ENCODE measurements at regions not wholly inside any gene's neighbourhood (a gene's known extent, or its start where the extent isn't known, plus 50 kb on each side); places are given as distances from the start of the nearest gene placed in this dataset.

DNA sequence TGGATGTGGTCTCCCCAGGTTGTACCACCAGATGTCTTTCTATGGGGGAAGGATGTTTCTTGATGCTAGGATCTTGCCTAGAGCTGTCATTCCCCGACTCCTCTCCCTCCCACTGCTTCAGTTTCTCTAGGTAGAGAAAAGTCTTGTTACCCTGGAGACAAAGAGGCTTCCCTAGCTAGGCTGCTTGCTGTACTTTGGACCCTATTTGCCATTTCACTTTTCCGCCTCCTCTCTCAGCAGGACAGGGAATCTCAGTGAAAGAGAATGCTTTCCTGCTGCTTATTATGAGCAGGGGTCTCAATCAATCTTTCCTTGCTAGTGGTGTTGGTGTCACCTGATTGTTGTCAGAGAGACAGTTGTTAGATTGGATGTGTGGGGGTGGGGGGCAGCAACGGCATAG lies 818.8 kb upstream of the GYPC start:
- Histone ChIP-seq H3K9me3 (ENCODE audit: control insufficient read depth in 4 of 4, low read length in 3 of 4) (peaks cover 0 to 3% (median 0%) of the 10 kb centered on the region in 4 donors), H3K4me1 (ENCODE audit: control insufficient read depth in 4 of 4, insufficient read depth in 4 of 4, low read length in 3 of 4) (no peaks in the 10 kb centered on the region), H3K27me3 (ENCODE audit: control insufficient read depth in 4 of 4, insufficient read depth in 4 of 4, low read length in 3 of 4) (no peaks in the 10 kb centered on the region), H3K36me3 (ENCODE audit: control insufficient read depth in 4 of 4, insufficient read depth in 3 of 4, low read depth in 1 of 4, low read length in 3 of 4) (no peaks in the 10 kb centered on the region), H3K4me3 (ENCODE audit: low read depth in 1 of 3, low read length in 3 of 3) (no peak overlapping the region), H3K27ac (ENCODE audit: low read depth in 1 of 2, low read length in 2 of 2) (no peak overlapping the region), H3K9ac (ENCODE audit: low read depth in 1 of 2, low read length in 2 of 2) (no peak overlapping the region)
- no peak for TF ChIP-seq RXRA (IDR thresholded peaks at IDR 0.05)
- TF ChIP-seq, protein P1, sequence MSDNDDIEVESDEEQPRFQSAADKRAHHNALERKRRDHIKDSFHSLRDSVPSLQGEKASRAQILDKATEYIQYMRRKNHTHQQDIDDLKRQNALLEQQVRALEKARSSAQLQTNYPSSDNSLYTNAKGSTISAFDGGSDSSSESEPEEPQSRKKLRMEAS (IDR thresholded peaks at IDR 0.05) = no peak
- TF ChIP-seq GABPA (IDR thresholded peaks at IDR 0.05 in 1 of 2, conservative IDR thresholded peaks at IDR 0.05 in 1 of 2) = no peak
- TF ChIP-seq HNF4A (conservative IDR thresholded peaks at IDR 0.05) = no peak
- TF ChIP-seq EGR1 (IDR thresholded peaks at IDR 0.05; ENCODE audit: low read depth in 2 of 2) = no peak
- TF ChIP-seq, protein P2, sequence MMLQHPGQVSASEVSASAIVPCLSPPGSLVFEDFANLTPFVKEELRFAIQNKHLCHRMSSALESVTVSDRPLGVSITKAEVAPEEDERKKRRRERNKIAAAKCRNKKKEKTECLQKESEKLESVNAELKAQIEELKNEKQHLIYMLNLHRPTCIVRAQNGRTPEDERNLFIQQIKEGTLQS (IDR thresholded peaks at IDR 0.05) = no peak
- no peak for TF ChIP-seq RAD21 (IDR thresholded peaks at IDR 0.05)
- TF ChIP-seq, protein P3, sequence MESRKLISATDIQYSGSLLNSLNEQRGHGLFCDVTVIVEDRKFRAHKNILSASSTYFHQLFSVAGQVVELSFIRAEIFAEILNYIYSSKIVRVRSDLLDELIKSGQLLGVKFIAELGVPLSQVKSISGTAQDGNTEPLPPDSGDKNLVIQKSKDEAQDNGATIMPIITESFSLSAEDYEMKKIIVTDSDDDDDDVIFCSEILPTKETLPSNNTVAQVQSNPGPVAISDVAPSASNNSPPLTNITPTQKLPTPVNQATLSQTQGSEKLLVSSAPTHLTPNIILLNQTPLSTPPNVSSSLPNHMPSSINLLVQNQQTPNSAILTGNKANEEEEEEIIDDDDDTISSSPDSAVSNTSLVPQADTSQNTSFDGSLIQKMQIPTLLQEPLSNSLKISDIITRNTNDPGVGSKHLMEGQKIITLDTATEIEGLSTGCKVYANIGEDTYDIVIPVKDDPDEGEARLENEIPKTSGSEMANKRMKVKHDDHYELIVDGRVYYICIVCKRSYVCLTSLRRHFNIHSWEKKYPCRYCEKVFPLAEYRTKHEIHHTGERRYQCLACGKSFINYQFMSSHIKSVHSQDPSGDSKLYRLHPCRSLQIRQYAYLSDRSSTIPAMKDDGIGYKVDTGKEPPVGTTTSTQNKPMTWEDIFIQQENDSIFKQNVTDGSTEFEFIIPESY (IDR thresholded peaks at IDR 0.05) = no peak
- TF ChIP-seq, protein P4, sequence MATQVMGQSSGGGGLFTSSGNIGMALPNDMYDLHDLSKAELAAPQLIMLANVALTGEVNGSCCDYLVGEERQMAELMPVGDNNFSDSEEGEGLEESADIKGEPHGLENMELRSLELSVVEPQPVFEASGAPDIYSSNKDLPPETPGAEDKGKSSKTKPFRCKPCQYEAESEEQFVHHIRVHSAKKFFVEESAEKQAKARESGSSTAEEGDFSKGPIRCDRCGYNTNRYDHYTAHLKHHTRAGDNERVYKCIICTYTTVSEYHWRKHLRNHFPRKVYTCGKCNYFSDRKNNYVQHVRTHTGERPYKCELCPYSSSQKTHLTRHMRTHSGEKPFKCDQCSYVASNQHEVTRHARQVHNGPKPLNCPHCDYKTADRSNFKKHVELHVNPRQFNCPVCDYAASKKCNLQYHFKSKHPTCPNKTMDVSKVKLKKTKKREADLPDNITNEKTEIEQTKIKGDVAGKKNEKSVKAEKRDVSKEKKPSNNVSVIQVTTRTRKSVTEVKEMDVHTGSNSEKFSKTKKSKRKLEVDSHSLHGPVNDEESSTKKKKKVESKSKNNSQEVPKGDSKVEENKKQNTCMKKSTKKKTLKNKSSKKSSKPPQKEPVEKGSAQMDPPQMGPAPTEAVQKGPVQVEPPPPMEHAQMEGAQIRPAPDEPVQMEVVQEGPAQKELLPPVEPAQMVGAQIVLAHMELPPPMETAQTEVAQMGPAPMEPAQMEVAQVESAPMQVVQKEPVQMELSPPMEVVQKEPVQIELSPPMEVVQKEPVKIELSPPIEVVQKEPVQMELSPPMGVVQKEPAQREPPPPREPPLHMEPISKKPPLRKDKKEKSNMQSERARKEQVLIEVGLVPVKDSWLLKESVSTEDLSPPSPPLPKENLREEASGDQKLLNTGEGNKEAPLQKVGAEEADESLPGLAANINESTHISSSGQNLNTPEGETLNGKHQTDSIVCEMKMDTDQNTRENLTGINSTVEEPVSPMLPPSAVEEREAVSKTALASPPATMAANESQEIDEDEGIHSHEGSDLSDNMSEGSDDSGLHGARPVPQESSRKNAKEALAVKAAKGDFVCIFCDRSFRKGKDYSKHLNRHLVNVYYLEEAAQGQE (IDR thresholded peaks at IDR 0.05) = no peak
- TF ChIP-seq JUND (IDR thresholded peaks at IDR 0.05) = no peak
- TF ChIP-seq SP1 (IDR thresholded peaks at IDR 0.05) = no peak
- TF ChIP-seq FOXA2 (IDR thresholded peaks at IDR 0.05) = no peak
- TF ChIP-seq TAF1 (conservative IDR thresholded peaks at IDR 0.05) = no peak
- TF ChIP-seq NR2F2 (IDR thresholded peaks at IDR 0.05) = no peak
- TF ChIP-seq, protein P5, sequence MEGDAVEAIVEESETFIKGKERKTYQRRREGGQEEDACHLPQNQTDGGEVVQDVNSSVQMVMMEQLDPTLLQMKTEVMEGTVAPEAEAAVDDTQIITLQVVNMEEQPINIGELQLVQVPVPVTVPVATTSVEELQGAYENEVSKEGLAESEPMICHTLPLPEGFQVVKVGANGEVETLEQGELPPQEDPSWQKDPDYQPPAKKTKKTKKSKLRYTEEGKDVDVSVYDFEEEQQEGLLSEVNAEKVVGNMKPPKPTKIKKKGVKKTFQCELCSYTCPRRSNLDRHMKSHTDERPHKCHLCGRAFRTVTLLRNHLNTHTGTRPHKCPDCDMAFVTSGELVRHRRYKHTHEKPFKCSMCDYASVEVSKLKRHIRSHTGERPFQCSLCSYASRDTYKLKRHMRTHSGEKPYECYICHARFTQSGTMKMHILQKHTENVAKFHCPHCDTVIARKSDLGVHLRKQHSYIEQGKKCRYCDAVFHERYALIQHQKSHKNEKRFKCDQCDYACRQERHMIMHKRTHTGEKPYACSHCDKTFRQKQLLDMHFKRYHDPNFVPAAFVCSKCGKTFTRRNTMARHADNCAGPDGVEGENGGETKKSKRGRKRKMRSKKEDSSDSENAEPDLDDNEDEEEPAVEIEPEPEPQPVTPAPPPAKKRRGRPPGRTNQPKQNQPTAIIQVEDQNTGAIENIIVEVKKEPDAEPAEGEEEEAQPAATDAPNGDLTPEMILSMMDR (IDR thresholded peaks at IDR 0.05; ENCODE audit: low read depth, low read length, missing input control) = no peak
- WGBS = 31% methylated on average over 3 of the region's 3 CpGs
- DNase-seq (ENCODE audit: low spot score) = no peak

- no peak overlapping the region for H3K27ac ChIP-seq (ENCODE audit: low read depth in 1 of 2, low read length in 2 of 2)
- no peaks in the 10 kb centered on the region for H3K36me3 ChIP-seq (ENCODE audit: control insufficient read depth in 4 of 4, insufficient read depth in 3 of 4, low read depth in 1 of 4, low read length in 3 of 4)
- DNase-seq (ENCODE audit: low spot score) = no peak
- H3K4me3 ChIP-seq (ENCODE audit: low read depth in 1 of 3, low read length in 3 of 3) = no peak overlapping the region
- WGBS = 75% methylated on average over 5 of the region's 5 CpGs
- H3K9ac ChIP-seq (ENCODE audit: low read depth in 1 of 2, low read length in 2 of 2) = no peak overlapping the region
- H3K4me1 ChIP-seq (ENCODE audit: control insufficient read depth in 4 of 4, insufficient read depth in 4 of 4, low read length in 3 of 4) = no peaks in the 10 kb centered on the region
- H3K9me3 ChIP-seq (ENCODE audit: control insufficient read depth in 4 of 4, low read length in 3 of 4) = peaks cover 0 to 3% (median 0%) of the 10 kb centered on the region in 4 donors
- H3K27me3 ChIP-seq (ENCODE audit: control insufficient read depth in 4 of 4, insufficient read depth in 4 of 4, low read length in 3 of 4) = no peaks in the 10 kb centered on the region
- TF ChIP-seq, protein P1 (IDR thresholded peaks at IDR 0.05) = no peak
- TF ChIP-seq FOXA1 (IDR thresholded peaks at IDR 0.05) = no peak
- no peak for TF ChIP-seq JUND (IDR thresholded peaks at IDR 0.05)
- no peak for TF ChIP-seq HNF4G (IDR thresholded peaks at IDR 0.05)
- TF ChIP-seq, protein P5 (IDR thresholded peaks at IDR 0.05; ENCODE audit: low read depth, low read length, missing input control) = no peak
- no peak for TF ChIP-seq NR2F2 (IDR thresholded peaks at IDR 0.05)
- TF ChIP-seq EGR1 (IDR thresholded peaks at IDR 0.05; ENCODE audit: low read depth in 2 of 2) = no peak
- TF ChIP-seq, protein P3 (IDR thresholded peaks at IDR 0.05) = no peak
- TF ChIP-seq YY1 (IDR thresholded peaks at IDR 0.05) = no peak
- TF ChIP-seq, protein P2 (IDR thresholded peaks at IDR 0.05) = no peak
- no peak for TF ChIP-seq RXRA (IDR thresholded peaks at IDR 0.05)
- no peak for TF ChIP-seq RAD21 (IDR thresholded peaks at IDR 0.05)
- TF ChIP-seq GABPA (IDR thresholded peaks at IDR 0.05 in 1 of 2, conservative IDR thresholded peaks at IDR 0.05 in 1 of 2) = no peak
These were observed 818.3 kb upstream of the GYPC start for GRCh38 chr2:125837611-125838010.
